Mucosa of gallbladder (tissue), 1 donor: ENCODE measurements at regions not wholly inside any gene's neighbourhood (a gene's known extent, or its start where the extent isn't known, plus 50 kb on each side); places are given as distances from the start of the nearest gene placed in this dataset.
A peak's percentile ranks its signal among the peaks of the same experiment; 100 is the strongest.

Experiments used
- DNase-seq: peaks from one replicate; pipeline ENCODE4 v3.0.0-alpha.2; 2020; ENCODE audit warnings: low spot score
- donor health status: DM: no; HTN: no; CAD: no.

GRCh38 chr11:56932572-56933220 lies 56.0 kb upstream of the OR5AK2 start:
- DNase-seq = peak; percentile 47

GRCh38 chr11:56923116-56923515 lies 65.6 kb upstream of the OR5AK2 start:
- no peak for DNase-seq

DNA sequence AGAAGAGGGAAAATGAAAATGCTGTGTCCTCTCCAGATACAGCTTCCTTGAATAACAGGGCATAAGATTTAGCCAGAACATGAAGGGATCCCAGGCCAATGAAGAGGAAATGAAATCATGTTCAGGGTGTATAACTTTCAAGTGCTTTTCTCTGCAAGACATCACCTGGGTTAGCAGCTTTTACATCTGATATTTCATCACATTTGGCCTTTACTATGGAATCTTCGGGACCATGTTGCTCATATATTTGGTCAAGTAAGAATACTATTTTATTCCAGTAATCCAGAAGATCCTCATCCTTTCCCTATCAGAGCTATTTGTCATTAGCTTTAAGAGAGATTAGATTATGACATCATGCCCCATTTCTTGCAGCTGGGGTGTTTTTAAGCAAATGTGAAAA lies 66.3 kb upstream of the OR5AK2 start:
- DNase-seq = no peak

DNA sequence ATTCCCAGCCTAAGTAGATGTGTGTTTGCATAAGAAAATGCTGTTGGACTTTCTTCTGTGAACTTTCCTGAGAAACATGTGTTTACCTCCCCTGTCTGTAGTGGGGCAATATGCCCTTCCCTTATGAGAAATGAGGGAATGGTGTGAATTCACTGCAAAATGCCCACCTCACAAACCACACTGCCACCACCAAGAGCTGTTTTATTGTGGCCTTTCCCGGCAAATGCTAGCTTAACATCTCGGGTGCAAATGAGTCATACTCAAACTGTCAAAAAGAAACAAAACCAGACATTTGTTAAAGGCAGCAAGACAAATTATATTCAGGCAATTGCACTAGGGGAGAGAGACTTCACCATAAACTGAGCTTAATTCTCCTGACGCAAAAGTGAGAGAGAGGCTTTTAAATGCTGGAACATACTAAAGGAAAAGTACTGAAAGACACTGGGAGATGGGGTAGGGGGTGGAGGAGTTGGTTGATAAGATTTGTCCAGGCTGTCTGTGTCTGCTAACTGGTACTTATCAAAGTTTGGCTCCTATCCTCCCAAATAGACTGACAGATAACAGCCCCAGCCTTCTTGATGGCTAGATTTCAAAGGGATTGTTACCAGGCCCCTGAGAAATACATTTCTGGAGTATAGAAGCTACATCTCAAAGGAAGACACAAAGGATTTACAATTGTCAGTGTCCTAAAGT lies 70.9 kb upstream of the OR5AK2 start:
- DNase-seq = no peak

DNA sequence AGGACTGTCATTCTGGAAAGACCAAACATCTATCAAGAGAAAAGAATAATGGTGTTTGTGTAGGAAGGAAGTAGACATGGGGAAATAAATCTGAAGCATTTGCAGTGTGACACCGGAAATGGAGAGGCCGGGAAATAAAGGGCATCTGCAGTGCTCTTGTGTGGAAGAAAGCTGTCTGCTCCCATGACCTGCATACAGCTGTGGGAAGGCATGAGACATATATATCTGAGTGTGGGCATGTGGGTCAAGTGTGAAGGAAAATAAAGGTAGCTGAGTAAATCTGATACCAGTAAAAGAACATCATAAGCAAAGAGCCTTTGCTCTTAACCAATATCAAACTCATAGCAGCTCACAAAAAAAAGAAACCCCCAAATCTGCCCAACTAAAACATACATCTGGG lies 72.1 kb upstream of the OR5AK2 start:
- no peak for DNase-seq

DNA sequence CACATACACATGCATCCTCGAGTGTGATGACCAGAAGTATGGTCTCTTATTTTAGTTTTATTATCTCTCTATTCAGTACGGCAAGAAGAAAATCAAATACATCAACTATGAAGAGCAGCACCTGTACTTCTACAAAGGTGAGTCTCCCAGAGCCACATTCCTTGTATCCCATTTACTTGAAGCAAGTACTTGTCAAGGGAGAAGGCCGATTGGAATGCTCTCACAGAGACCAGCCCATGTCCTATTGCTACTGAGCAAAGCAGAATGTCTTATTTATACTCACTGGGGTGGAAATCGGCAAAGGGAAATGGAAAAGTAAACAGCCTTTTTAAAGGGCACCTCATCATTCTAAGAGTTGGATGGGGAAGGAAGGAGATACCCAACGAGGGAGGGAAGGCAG lies 72.6 kb upstream of the OR5AK2 start:
- no peak for DNase-seq

DNA sequence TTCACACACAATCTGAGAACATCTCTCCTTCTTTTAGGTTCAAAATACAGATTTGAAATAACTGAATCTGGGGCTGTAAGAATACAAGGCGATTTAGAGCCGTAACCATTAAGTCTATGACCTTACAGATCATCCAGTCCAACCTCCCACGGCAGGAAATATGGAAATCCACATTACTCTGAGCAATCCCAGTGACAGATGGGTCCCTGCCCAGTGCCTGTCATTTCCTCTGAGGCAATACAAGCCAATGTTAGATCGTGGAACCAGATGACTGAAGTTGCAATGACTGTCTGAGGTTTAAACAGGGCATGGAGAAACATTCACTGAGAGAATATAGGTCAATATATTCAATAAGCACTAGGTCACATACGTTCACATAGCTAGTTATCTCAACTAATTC lies 77.4 kb upstream of the OR5AK2 start:
- DNase-seq = no peak

- DNase-seq = no peak
These were observed 77.9 kb upstream of the OR5AK2 start for GRCh38 chr11:56910785-56911184.

- DNase-seq = no peak
These were observed 78.5 kb upstream of the OR5AK2 start for GRCh38 chr11:56910046-56910773.

GRCh38 chr11:56909563-56909962 lies 79.2 kb upstream of the OR5AK2 start:
- no peak for DNase-seq

GRCh38 chr11:56909080-56909479 lies 79.6 kb upstream of the OR5AK2 start:
- DNase-seq = no peak

DNA sequence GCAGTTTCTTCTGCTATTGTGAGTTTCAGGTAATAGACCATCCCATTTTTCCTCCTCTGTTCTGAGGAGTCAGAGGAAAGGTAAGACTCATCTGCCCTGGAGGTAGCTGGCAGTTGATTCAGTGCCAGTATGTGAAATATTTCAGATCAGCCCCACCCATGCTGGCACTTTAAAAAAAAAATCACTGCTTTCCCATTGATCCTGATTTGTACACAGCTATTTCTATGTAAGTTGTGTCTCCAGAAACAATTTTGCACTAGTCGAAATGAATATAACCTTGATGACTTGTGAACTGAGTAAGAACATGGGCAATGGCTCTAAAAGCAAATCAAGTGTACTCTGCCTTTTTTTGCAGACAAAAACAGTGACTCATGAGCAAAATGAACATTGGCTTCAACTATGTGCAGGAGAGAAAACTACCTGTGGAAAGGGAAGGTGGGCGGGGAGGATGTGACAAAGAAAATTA lies 82.0 kb upstream of the OR5AK2 start:
- no peak for DNase-seq

GRCh38 chr11:56905936-56906335 lies 82.8 kb upstream of the OR5AK2 start:
- DNase-seq = no peak

- no peak for DNase-seq
These were observed 83.3 kb upstream of the OR5AK2 start for GRCh38 chr11:56905442-56905841.

DNA sequence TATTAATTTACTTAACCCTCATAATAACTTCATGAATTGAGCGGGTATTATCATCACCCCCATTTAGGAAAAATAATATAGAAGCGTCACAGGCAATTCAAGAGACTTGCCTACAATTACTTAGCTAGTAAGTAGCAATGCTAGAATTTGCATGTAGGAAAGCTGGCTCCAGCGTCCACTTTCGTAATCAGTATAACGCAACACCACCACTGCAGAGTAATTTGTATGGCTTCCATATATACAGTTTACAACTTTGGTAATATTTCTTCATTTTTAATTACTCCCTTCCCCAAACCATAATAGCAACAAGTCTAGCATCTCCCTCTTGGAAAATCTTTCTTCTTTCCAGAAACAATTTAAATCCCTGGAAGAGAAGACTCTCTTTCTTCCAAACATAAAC lies 89.9 kb upstream of the OR5AK2 start:
- no peak for DNase-seq

DNA sequence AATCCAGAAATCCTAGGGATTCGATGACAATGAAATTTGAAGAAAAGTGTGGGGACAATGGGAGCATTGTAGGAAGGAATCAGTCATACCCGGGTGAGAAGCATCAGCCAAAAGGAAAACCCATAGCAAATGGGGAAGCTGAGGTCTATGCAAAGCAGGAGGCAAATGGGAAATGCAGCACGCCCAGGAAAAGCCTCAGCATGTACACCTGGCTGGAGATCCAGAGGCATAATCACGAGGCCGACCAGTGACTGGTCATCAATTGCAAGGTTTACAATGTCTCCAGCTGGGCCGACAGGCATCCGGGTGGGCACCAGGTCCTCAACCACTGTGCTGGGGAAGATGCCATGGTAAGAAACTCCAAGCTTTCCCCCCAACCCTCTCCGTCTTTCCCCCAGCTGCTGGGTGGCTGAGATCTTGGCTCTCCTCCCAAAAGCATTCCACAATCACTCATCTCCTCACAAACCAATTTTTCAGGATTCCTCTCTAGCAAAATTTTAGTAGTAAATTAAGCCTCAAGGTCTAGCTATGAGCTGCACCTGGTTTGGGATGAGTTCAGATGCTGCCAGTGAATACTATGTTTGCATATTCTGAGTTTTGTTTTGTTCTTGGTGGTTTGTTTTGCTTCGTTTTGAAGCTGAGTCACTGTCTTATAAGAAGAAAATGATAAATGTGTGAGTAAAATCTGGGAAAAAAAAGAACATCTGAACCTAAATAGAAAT lies 98.0 kb upstream of the OR5AK2 start:
- DNase-seq = no peak

GRCh38 chr11:56889986-56890385 lies 98.7 kb upstream of the OR5AK2 start:
- DNase-seq = no peak

GRCh38 chr11:56887940-56888339 lies 100.8 kb upstream of the OR5AK2 start:
- no peak for DNase-seq

DNA sequence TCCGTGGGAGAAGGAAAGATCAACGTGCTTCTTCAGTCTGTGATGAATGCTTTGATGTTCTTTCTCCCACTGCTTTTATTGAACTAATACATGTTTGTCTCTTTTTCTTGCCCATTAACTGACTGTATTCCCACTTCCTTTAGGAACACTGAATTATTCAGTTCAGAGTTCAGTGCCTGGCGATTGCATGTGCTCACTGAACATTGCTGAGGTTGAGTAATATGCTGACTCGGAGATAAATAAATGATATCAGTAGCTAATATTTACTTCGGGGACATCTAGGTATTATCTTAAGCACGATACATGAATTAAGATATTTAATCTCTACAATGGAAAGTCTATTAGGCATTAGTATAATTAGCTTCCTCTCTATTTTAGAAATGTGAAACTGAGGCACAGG lies 102.3 kb upstream of the OR5AK2 start:
- DNase-seq = peak; percentile 20

DNA sequence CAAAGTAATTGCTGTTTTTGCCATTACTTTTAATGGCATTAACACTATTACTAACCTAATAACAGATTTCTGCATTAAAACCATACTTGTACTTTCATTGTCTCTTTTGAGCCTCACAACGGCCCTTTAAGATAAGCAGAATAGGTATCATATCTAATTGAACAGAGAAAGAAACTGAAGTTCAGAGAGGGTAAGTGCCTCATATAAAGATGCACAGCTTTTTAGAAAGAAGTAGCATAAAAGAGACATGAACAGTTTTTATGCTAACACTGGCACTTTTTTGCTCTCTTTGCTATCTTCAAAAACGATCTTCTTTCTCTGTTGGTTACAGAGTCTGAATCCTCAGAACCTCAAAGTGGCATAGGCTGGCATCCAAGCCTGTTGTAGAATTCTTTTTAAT lies 102.9 kb upstream of the OR5AK2 start:
- no peak for DNase-seq

DNA sequence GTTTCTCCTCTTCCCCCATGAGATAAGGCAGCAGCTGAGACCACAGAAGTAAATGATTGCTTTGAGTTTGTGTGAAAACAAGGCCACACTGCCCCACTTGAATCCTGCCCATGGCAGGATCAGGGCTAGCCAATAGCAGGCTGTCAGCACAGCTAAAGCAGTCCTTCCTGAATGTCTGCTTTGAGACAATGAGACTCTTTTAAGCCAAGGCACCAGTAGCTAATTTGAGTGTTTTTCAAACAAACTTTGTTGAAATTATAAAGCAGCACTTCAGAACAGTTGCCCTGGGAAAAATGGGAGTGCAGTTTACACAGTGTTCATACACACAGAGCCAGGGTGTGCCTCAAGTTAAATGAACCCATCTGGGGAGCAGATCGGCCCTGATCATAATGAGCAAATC lies 103.5 kb upstream of the OR5AK2 start:
- DNase-seq = peak; percentile 27

DNA sequence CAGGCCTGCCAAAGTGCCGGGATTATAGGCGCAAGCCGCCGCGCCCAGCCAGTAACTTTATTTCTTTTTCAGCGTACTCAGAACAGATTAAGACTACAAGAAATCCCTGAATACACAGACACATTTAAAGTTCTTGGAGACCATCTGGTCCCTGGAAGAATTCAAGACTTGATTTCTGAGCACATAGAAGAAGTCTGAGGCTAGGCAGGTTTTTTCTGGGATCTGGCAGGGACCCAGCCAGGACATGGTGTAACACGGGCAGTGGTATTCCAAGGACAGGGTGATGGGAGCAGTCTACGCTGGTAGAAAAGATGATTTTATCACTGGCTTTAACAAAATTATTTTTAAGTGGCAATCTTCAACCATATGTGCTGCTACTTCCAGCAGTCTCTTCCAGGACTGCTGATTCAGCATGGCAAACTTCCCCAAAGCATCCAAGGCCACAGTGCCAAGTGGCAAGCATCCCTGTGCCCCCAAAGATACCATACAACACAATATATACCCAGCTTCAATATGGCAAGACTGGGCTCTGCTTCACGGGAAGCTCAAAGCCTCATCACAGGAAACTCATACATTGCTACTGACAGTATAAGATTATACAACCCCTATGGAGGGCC lies 105.2 kb upstream of the OR5AK2 start:
- DNase-seq = no peak
